ENCODE measurements at regions not wholly inside any gene's neighbourhood (a gene's known extent, or its start where the extent isn't known, plus 50 kb on each side); places are given as distances from the start of the nearest gene placed in this dataset.
A peak's percentile ranks its signal among the peaks of the same experiment; 100 is the strongest.

DNA sequence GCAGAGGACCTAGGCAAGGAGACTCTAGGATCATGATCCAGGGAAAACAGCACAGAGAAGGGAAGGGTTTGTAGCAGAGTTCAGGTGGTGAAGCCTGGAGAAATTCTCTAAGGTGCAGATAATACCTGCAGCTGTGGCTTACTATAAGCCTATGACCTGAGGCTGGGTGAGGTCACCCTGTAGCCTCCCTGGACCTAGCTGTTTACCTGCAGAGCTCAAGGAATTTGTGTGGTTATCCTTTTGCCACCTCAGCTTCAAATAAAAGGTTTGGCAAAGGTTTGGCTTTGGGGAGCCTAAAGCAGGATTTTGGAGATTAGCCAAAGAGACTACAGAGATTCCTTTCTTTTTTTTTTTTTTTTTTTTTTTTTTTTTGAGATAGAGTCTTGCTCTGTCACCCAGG lies 79.5 kb upstream of the ZNF648 start:
- Mint-ChIP-seq H3K36me3 (no peaks in the 10 kb centered on the region), H3K27ac (peak overlapping the region in 1 of 7 donors; percentile 45), H3K4me1 (peaks cover 1 to 11% (median 6%) of the 10 kb centered on the region in 4 donors), H3K4me3 (no peak overlapping the region), H3K27me3 (peaks cover 5 to 9% of the 10 kb centered on the region in 2 donors), H3K9me3 (no peaks in the 10 kb centered on the region)
- Histone ChIP-seq H3K9me3 (ENCODE audit: control insufficient read depth in 1 of 2, low read length in 2 of 2) (no peaks in the 10 kb centered on the region), H3K4me3 (ENCODE audit: low read length in 2 of 2) (no peak overlapping the region), H3K27ac (ENCODE audit: low read depth, low read length) (no peak overlapping the region), H3K36me3 (ENCODE audit: insufficient read depth, low read length) (no peaks in the 10 kb centered on the region), H3K27me3 (ENCODE audit: insufficient read depth, low read length) (no peaks in the 10 kb centered on the region), H3K4me1 (ENCODE audit: insufficient read depth, low read length) (no peaks in the 10 kb centered on the region)
- intact Hi-C loops (cut with micrococcal nuclease): loop anchor here (5.0 kb wide), 1 partner anchor 701 kb away; no protein-coding TSS in a partner anchor
- CTCF ChIA-PET (ENCODE audit: partially characterized antibody): interaction anchor here (0.6 to 10.3 kb wide), 8 partner anchors 9 to 662 kb away, joined by 3 to 357 read pairs (median 4); partner anchors contain the start of genes GLUL and TEDDM1
- no peak for DNase-seq
- POLR2A ChIA-PET (ENCODE audit: partially characterized antibody): no interaction called here

DNA sequence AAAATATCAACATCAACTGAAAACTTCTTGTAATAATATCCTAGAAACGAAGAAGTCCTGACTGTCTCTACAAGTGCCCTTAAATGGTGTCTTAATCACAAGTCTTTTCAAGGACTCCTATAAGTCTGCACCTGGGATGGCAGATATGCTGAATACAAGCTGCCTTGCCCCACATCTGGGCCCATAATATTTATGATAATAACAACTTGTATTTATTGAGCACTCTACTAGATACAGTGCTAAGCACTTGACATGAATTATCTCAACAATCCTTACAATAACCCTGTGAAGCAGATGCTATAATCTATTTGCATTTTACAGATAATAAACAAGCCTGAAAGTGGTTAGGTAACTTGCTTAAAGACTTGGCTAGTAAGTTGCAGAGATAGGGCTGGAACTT lies 78.0 kb upstream of the ZNF648 start:
- CTCF ChIA-PET (ENCODE audit: partially characterized antibody): interaction anchor here (1.1 to 10.3 kb wide), 3 partner anchors 23 to 257 kb away, joined by 4 to 357 read pairs (median 153); partner anchors contain the start of genes GLUL and TEDDM1

DNA sequence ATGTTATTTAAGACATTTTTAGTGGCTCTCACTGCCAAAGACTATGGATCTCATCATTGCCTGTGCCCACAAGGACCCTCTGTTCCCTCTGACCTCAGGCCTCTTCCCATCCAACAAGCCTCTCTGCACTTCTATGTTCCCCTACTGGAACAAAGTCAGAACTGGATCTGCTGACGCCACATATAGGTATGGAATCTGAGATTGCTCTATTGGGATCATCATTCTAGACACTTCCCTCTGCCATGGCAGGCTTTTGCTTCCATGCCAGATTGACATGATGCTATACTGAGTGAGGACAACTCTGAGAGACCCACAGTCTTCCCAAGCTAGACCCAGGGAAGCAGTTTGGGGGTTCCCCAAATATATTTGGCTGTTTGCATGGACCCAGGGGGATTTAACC lies 76.0 kb upstream of the ZNF648 start:
- H3K9me3 Mint-ChIP-seq: peaks cover 2 to 22% (median 15%) of the 10 kb centered on the region in 8 donors
- H3K4me1 ChIP-seq (ENCODE audit: insufficient read depth, low read length): no peaks in the 10 kb centered on the region
- no peak overlapping the region for H3K27ac Mint-ChIP-seq
- no peak for DNase-seq
- POLR2A ChIA-PET (ENCODE audit: partially characterized antibody): no interaction called here
- CTCF ChIA-PET (ENCODE audit: partially characterized antibody): interaction anchor here (1.0 to 10.3 kb wide), 2 partner anchors 57 to 259 kb away, joined by 3 to 357 read pairs; partner anchors contain the start of genes GLUL and TEDDM1
- H3K4me3 ChIP-seq (ENCODE audit: low read length in 2 of 2): no peak overlapping the region
- H3K27me3 Mint-ChIP-seq: peaks cover 2 to 5% of the 10 kb centered on the region in 2 donors
- no peaks in the 10 kb centered on the region for H3K36me3 Mint-ChIP-seq
- H3K27me3 ChIP-seq (ENCODE audit: insufficient read depth, low read length): no peaks in the 10 kb centered on the region
- H3K36me3 ChIP-seq (ENCODE audit: insufficient read depth, low read length): no peaks in the 10 kb centered on the region
- H3K4me1 Mint-ChIP-seq: peaks cover 0 to 6% (median under 1%) of the 10 kb centered on the region in 4 donors
- no peak overlapping the region for H3K4me3 Mint-ChIP-seq
- H3K27ac ChIP-seq (ENCODE audit: low read depth, low read length): no peak overlapping the region
- peaks cover 0 to 12% of the 10 kb centered on the region in 2 donors for H3K9me3 ChIP-seq (ENCODE audit: control insufficient read depth in 1 of 2, low read length in 2 of 2)
- intact Hi-C loops (cut with micrococcal nuclease): no loop called here

More for the DNA sequence above, 78.0 kb upstream of the ZNF648 start:
- Histone ChIP-seq H3K4me1 (ENCODE audit: insufficient read depth, low read length) (no peaks in the 10 kb centered on the region), H3K4me3 (ENCODE audit: low read length in 2 of 2) (no peak overlapping the region), H3K36me3 (ENCODE audit: insufficient read depth, low read length) (no peaks in the 10 kb centered on the region), H3K27ac (ENCODE audit: low read depth, low read length) (no peak overlapping the region), H3K9me3 (ENCODE audit: control insufficient read depth in 1 of 2, low read length in 2 of 2) (peaks cover 0 to 3% of the 10 kb centered on the region in 2 donors), H3K27me3 (ENCODE audit: insufficient read depth, low read length) (no peaks in the 10 kb centered on the region)
- H3K4me1 Mint-ChIP-seq: peaks cover 1 to 11% (median 6%) of the 10 kb centered on the region in 4 donors
- peaks cover 5 to 9% of the 10 kb centered on the region in 2 donors for H3K27me3 Mint-ChIP-seq
- DNase-seq: no peak
- H3K27ac Mint-ChIP-seq: no peak overlapping the region
- H3K36me3 Mint-ChIP-seq: no peaks in the 10 kb centered on the region
- H3K9me3 Mint-ChIP-seq: peaks cover 0 to 9% (median 7%) of the 10 kb centered on the region in 8 donors
- POLR2A ChIA-PET (ENCODE audit: partially characterized antibody): no interaction called here
- intact Hi-C loops (cut with micrococcal nuclease): no loop called here
- no peak overlapping the region for H3K4me3 Mint-ChIP-seq

DNA sequence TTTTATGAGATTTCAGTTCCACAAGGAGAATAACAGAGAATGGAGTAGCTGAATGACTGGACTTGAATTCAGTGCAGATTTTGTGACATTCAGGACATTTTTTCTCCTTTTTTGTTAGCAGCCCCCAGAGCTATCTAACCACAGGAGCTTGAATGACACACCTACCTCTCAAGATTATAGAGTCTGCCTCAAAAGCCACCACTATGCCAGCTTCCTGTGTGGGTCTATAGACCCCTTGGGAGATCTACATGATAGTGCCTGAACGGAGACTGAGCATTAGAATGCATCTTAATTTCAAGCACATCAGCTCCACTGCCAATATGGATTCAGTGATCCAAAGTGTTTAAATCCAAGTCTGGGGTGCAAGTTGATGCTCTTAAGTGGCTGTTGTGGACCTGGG lies 74.4 kb upstream of the ZNF648 start:
- Mint-ChIP-seq H3K9me3 (peaks cover 2 to 22% (median 15%) of the 10 kb centered on the region in 8 donors), H3K4me3 (no peak overlapping the region), H3K27me3 (peaks cover 0 to 3% of the 10 kb centered on the region in 2 donors), H3K36me3 (no peaks in the 10 kb centered on the region), H3K4me1 (peaks cover 0 to 6% (median under 1%) of the 10 kb centered on the region in 4 donors), H3K27ac (no peak overlapping the region)
- Histone ChIP-seq H3K4me3 (ENCODE audit: low read length in 2 of 2) (no peak overlapping the region), H3K4me1 (ENCODE audit: insufficient read depth, low read length) (no peaks in the 10 kb centered on the region), H3K27ac (ENCODE audit: low read depth, low read length) (no peak overlapping the region), H3K9me3 (ENCODE audit: control insufficient read depth in 1 of 2, low read length in 2 of 2) (peaks cover 0 to 12% of the 10 kb centered on the region in 2 donors), H3K36me3 (ENCODE audit: insufficient read depth, low read length) (no peaks in the 10 kb centered on the region), H3K27me3 (ENCODE audit: insufficient read depth, low read length) (no peaks in the 10 kb centered on the region)
- DNase-seq: no peak
- POLR2A ChIA-PET (ENCODE audit: partially characterized antibody): interaction anchor here (0.8 kb wide), 1 partner anchor 8 kb away, joined by 3 read pairs; no protein-coding TSS in a partner anchor
- CTCF ChIA-PET (ENCODE audit: partially characterized antibody): interaction anchor here (2.9 kb wide), 1 partner anchor 9 kb away, joined by 24 read pairs; no protein-coding TSS in a partner anchor
- intact Hi-C loops (cut with micrococcal nuclease): no loop called here

DNA sequence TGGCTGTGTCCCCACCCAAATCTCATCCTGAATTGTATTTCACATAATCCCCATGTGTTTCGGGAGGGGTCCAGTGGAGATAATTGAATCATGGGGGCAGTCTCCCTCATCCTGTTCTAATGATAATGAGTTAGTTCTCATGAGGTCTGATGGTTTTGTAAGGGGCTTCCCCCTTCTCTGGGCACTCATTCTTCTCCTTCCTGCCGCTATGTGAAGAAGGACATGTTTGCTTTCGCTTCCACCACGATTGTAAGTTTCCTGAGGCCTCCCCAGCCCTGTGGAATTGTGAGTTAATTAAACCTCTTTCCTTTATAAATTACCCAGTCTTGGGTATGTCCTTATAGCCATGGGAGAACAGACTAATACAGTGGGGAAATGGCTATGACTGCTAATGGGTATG lies 72.7 kb upstream of the ZNF648 start:
- H3K36me3 Mint-ChIP-seq: no peaks in the 10 kb centered on the region
- no peaks in the 10 kb centered on the region for H3K4me1 ChIP-seq (ENCODE audit: insufficient read depth, low read length)
- H3K36me3 ChIP-seq (ENCODE audit: insufficient read depth, low read length): no peaks in the 10 kb centered on the region
- peaks cover 0 to 6% (median under 1%) of the 10 kb centered on the region in 4 donors for H3K4me1 Mint-ChIP-seq
- no peak overlapping the region for H3K27ac ChIP-seq (ENCODE audit: low read depth, low read length)
- ChIA-PET POLR2A (ENCODE audit: partially characterized antibody) (no interaction called here), CTCF (ENCODE audit: partially characterized antibody) (interaction anchor here (2.9 kb wide), 1 partner anchor 10 kb away, joined by 24 read pairs; no protein-coding TSS in a partner anchor)
- peak overlapping the region in 1 of 8 donors; percentile 9 for H3K4me3 Mint-ChIP-seq
- peaks cover 2 to 22% (median 15%) of the 10 kb centered on the region in 8 donors for H3K9me3 Mint-ChIP-seq
- no peak overlapping the region for H3K27ac Mint-ChIP-seq
- intact Hi-C loops (cut with micrococcal nuclease): no loop called here
- H3K27me3 Mint-ChIP-seq: no peaks in the 10 kb centered on the region
- peaks cover 0 to 12% of the 10 kb centered on the region in 2 donors for H3K9me3 ChIP-seq (ENCODE audit: control insufficient read depth in 1 of 2, low read length in 2 of 2)
- H3K27me3 ChIP-seq (ENCODE audit: insufficient read depth, low read length): no peaks in the 10 kb centered on the region
- no peak overlapping the region for H3K4me3 ChIP-seq (ENCODE audit: low read length in 2 of 2)
- DNase-seq: no peak

DNA sequence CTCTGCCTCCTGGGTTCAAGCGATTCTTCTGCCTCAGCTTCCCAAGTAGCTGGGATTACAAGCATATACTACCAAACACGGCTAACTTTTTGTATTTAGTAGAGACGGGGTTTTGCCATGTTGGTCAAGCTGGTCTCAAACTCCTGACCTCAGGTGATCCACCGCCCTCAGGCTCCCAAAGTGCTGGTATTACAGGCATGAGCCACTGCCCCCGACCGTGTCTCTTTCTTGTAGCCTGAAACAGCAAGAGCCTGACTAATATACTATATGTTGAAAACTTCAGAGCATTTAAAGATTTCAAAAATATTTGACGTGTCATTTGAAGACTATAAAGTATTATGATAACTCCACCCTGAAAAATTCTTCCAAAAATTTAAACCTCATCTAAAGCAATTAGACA lies 71.7 kb upstream of the ZNF648 start:
- Mint-ChIP-seq H3K27ac (no peak overlapping the region), H3K4me3 (no peak overlapping the region), H3K9me3 (peaks cover 2 to 22% (median 15%) of the 10 kb centered on the region in 8 donors), H3K27me3 (no peaks in the 10 kb centered on the region), H3K36me3 (no peaks in the 10 kb centered on the region), H3K4me1 (peaks cover 0 to 6% (median under 1%) of the 10 kb centered on the region in 4 donors)
- Histone ChIP-seq H3K27me3 (ENCODE audit: insufficient read depth, low read length) (no peaks in the 10 kb centered on the region), H3K4me3 (ENCODE audit: low read length in 2 of 2) (no peak overlapping the region), H3K9me3 (ENCODE audit: control insufficient read depth in 1 of 2, low read length in 2 of 2) (peaks cover 0 to 12% of the 10 kb centered on the region in 2 donors), H3K4me1 (ENCODE audit: insufficient read depth, low read length) (no peaks in the 10 kb centered on the region), H3K27ac (ENCODE audit: low read depth, low read length) (no peak overlapping the region), H3K36me3 (ENCODE audit: insufficient read depth, low read length) (no peaks in the 10 kb centered on the region)
- intact Hi-C loops (cut with micrococcal nuclease): no loop called here
- ChIA-PET POLR2A (ENCODE audit: partially characterized antibody) (interaction anchor here (0.6 kb wide), 1 partner anchor 573 kb away, joined by 4 read pairs; no protein-coding TSS in a partner anchor), CTCF (ENCODE audit: partially characterized antibody) (interaction anchor here (0.8 to 6.2 kb wide), 2 partner anchors 11 to 266 kb away, joined by 3 to 44 read pairs; no protein-coding TSS in a partner anchor)
- DNase-seq: no peak

DNA sequence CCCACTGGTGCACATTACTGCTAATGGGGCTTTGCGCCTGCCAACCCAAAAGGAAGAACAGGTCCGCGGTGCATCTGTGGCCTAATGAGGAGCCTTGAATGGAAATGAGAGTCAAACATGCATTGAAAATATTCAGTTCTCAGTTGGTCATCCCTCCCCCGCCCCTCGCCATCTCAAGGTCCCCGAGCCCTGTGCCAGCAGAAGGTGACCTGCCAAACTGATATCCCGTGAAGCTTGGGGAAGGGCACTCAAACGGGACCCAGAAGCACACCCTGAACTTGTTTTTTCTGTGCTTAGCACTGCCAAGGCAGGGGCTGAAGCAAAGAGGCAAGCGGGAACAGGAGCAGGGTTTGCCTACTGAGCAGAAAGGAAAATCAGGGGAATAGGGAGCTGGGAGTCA lies 67.9 kb upstream of the ZNF648 start:
- Mint-ChIP-seq H3K27ac (no peak overlapping the region), H3K9me3 (peaks cover 2 to 12% (median 9%) of the 10 kb centered on the region in 8 donors), H3K36me3 (no peaks in the 10 kb centered on the region), H3K4me1 (no peaks in the 10 kb centered on the region), H3K4me3 (no peak overlapping the region), H3K27me3 (no peaks in the 10 kb centered on the region)
- intact Hi-C loops (cut with micrococcal nuclease): no loop called here
- no peak overlapping the region for H3K4me3 ChIP-seq (ENCODE audit: low read length in 2 of 2)
- no peaks in the 10 kb centered on the region for H3K4me1 ChIP-seq (ENCODE audit: insufficient read depth, low read length)
- ChIA-PET POLR2A (ENCODE audit: partially characterized antibody) (no interaction called here), CTCF (ENCODE audit: partially characterized antibody) (interaction anchor here (6.2 kb wide), 1 partner anchor 15 kb away, joined by 44 read pairs; no protein-coding TSS in a partner anchor)
- H3K27ac ChIP-seq (ENCODE audit: low read depth, low read length): no peak overlapping the region
- no peaks in the 10 kb centered on the region for H3K27me3 ChIP-seq (ENCODE audit: insufficient read depth, low read length)
- DNase-seq: no peak
- no peaks in the 10 kb centered on the region for H3K36me3 ChIP-seq (ENCODE audit: insufficient read depth, low read length)
- H3K9me3 ChIP-seq (ENCODE audit: control insufficient read depth in 1 of 2, low read length in 2 of 2): peaks cover 0 to 8% of the 10 kb centered on the region in 2 donors

Data from CD4-positive, alpha-beta memory T cell (primary cell).